HG03103 (cell line): ENCODE measurements at regions not wholly inside any gene's neighbourhood (a gene's known extent, or its start where the extent isn't known, plus 50 kb on each side); places are given as distances from the start of the nearest gene placed in this dataset.
"Not testable (repeated sequence)": the region's sequence is repeated elsewhere in the genome, so short reads cannot be mapped to it uniquely, and the experiment has no call there.

Source experiments
- ATAC-seq: cut with Tn5 transposase; IDR thresholded peaks from one replicate; pipeline ENCODE4 v1.9.1; 2021; ENCODE audit warnings: low read depth; ENCODE audit not compliant: unreplicated experiment

DNA sequence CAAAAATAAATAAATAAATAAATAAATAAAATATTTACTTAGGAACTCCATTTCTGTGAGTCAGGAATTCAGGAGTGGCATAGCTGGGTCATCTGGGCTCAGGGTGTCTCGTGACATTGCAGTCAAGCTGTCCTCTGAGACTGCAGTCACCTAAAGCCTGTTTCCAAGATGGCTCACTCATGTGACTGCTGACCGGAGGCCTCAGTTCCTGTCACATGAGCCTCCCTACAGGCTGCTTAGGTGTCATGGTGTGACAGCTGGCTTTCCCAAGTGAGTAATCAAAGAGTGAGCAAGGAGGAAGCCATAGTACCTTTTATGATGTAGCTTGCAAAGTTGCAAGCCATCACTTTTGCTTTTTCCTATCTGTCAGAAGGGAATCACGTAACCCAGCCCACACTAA is 128.6 kb upstream of the KCTD7 start:
- ATAC-seq = no peak

DNA sequence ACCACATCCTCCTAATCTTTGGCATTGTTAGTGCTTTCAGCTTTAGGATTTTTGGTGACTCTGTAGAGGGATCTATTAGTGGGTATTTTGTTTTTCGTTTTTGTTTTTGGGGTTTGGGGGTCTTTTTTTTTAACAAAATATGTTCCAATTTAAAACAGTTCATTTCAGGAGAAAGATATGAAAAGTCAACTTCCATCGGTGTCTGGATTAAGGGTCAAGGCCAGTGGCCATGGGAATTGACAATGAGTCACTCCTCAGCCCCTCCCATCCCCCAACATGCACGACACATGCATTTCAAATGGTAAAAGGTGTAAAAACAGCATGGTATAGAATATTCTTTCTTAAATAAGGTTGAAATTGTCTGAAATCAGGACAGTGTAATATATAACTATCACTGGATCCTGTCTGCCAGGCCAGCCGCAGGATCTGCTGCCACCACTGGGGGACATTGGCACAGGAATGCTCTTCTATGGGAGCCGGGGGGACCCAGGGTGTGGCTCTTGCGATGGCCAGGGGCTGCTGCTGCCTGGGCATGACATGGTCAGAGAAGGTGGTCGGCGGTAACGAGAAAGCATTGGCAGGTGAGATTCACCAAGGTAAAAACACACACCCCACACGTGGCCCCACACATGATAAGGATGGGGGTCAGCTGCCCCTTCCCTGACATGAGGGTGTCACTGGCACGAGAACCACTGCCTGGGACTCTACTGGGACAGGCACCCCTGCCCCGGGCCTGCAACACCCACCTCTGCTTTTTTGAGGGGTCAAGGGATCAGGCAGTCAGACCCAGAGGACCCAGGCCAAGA is 126.2 kb upstream of the KCTD7 start:
- ATAC-seq = no peak

DNA sequence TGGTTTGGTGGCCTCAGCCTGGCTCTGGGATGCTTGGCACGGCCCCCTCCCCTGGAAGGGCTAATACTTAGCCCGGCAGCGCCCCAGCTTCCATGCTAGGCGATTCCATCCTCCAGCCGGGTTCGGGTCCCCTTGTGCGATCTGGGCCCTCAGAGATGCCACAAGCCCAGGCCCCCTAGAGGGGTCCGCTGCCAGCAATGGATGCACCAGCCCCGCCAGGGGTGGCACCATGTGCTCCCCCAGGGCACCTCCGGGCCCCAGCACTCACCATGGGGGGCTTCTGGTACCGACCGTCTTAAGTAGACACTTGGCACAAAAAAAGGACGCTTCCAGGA is 125.7 kb upstream of the KCTD7 start:
- ATAC-seq = no peak

DNA sequence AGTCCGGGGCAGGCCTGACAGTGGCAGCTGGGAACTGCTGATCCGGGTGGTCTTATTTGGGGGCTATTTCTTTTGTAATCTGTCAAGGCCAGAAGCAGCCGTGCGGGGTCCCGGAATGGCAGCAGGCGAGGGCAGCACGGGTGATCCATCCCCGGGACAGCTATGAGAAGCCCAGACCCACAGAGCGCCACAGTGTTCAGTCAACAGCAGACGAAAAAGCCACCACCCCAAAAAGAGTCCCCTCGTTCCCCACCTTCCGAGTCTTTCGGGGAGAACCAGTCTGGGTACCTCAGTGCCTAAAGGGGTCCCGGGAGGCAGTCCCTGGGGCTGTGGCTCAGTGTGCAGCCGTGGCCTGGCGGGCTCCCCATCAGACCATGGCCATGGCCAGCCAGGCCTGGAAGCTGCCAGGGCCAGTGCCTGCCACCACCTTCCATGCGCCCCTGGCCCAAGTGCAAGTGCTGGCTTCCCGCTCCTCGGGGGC is 125.1 kb upstream of the KCTD7 start:
- no peak for ATAC-seq

DNA sequence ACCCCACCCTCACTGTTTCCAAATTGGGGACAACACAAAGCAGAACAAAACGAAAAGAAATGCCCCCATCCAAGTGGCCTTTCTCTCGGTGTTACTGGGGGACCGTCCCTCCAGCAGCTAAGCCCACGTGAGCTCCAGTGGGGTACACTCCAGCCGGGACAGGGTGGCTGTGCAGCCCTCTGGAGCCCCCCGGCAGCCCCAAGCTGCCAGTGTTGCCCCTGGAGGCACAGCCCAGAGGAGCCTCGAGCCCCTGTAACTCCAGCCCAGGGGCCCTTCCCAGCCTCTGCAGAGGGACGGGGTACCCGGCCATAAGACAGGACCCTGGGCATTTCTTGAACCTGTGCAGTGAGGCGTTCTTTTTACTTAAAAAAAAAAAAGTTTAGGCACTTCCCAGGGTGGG is 124.5 kb upstream of the KCTD7 start:
- ATAC-seq = no peak

DNA sequence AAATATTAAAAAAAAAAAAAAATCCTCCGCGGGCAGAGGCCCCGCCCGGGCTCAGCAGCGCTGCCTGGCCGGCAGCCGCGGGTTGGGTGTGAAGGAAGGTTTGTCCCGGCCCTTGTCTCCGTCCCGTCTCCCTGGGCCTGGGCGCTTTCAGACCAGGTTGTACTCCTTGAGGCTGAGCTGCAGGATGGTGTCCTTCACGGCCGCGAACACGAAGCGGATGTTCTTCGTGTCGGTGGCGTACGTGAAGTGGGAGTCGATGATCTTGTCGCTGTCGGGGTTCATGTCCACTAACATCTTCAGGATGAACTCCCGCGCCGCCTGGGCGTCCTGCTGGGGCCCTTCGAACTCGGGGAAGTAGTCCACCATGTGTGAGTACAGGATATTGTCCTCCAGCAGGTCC is 123.7 kb upstream of the KCTD7 start:
- ATAC-seq = no peak

DNA sequence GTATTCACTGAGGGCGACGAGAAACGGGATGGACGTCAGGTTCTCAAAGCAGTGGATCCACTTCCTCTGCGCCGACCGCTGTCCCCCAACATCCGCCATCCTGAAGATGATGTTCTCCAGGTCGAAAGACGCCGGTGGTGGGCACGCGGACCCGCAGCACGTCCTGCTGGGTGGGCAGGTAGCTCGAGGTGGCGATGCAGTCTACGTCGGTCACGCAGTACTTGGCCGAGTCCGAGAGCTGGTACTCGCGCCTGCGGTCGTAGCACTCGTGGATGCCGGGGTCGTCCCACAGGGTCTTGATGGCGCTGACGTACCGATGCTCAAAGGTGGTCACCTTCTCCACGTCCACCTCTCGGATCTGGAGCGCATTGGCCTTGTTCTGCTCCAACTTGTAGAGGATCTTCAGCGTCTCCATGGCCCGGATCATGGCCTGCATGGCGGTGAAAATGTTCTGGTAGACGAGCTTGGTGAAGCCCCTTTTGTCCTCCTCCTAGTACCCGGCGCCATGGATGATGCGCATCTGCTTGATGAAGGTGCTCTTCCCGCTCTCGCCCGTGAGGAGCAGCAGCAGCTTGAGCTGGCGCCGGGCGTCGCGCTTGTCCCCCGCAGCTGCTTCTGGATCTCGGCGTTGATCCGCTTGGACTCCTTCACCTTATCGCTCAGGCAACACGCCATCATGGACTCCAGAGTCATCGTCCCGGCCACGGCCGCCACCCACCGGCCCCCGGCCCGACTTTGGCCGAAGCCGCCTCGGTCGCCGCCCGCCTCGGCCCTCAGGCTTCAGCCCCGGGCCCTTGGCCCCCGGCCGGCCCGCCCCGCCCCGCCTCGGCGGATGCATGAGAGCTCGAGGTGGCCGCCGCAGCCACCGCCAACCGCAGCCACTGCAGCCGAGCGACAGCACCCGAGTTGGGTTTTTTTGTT is 122.9 kb upstream of the KCTD7 start:
- no peak for ATAC-seq

DNA sequence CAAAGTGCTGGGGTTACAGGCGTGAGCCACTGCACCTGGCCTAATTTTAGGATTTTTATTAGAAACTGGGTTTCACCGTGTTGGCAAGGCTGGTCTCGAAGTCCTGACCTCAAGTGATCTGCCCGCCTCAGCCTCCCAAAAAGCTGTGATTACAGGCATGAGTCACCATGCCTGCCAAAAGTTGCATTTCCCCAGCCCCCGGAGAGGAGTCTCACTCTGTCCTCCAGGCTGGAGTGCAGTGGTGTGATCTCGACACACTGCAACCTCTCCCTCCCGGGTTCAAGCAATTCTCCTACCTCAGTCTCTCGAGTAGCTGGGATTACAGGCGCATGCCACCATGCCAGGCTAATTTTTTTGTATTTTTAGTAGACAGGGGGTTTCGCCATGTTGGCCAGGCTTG is 122.0 kb upstream of the KCTD7 start:
- ATAC-seq = not testable (repeated sequence)

DNA sequence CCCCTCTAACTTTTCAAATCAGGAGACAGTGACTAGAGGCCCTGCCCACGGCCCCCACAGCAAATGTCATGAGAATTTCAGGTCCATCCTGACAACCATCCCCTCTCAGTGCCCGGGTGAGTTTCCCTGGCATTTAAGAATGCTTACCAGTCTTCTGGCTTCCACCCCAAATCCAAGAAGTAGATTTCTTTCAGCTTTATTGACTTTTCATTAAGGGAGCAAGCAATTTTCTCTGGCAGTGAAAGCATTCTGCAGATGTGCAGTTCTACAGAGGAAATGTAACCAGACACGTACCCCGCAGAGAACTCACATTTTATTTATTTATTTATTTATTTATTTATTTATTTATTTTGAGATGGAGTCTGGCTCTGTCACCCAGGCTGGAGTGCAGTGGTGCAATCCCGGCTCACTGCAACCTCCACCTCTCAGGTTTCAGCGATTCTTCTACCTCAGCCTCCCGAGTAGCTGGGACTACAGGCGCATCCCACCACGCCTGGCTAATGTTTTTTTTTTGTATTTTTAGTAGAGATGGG is 120.9 kb upstream of the KCTD7 start:
- ATAC-seq = no peak

DNA sequence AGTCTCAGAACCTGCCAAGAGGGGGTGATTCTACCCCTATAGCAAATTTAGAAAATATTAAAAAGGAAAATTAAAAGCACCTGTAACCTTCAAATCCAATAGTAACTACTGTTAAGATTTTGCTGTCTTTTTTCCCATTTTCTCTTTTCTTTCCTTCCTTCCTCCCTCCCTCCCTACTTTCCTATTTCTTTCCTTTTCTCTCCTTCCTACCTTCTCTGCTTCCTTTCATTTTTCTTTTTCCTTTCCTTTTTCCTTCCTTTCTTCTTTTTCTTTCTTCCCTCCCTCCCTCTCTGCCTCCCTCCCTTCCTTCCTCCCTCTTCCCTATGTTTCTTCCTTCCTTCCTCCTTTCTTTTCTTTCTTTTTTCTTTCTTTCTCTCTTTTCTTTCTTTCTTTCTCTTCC is 120.2 kb upstream of the KCTD7 start:
- ATAC-seq = no peak

DNA sequence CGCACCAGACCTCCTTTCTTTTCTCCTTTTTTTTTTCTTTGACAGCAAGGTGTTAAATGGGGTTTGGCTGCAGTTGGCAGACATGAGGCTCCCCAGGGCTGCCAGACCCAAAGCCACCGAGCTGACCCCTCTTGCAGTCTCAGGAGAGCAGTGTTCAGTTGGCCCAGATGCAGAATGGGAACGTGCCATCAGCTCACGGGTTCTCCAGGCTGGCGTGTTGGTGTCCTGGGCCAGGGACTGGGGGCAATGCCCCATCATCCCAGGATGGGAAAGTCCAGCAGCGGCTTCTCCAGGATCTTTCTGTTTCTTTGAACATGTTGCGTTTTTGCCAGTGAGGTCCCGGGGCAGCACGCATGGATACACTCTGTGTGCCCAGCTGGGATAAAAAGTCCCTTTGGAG is 114.6 kb upstream of the KCTD7 start:
- no peak for ATAC-seq

DNA sequence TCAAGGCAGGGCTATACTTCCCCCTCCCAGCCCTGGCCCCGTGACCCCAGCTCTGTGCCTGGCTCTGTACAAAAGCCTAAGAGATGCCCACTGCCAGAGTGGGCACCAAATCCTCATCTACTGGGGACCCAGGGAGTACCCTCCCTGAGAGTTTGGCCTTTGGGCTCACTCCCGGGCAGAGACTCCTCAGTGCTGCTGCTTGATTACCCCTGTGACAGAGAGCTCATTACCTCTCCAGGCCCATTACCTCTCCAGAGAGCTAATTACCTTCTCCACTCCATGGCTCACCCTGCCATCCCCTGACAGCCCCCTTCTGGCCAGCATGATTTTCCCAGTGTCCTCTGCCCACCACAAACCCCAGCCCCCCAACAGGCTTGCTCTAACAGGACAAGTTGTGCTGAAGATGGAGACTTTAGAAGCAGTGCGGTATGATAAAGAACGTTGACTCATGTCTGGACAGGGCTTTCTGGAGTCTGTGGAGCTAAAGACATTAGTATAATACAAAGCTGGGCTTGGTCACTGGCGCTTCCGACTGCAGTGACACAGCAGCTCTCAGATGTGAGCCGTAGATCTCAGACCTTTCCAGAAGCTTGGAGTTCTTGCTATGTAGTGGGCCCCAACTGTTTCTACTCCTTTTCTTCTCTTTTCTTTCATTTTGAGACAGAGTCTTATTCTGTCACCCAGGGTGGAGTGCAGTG is 111.3 kb upstream of the KCTD7 start:
- no peak for ATAC-seq

DNA sequence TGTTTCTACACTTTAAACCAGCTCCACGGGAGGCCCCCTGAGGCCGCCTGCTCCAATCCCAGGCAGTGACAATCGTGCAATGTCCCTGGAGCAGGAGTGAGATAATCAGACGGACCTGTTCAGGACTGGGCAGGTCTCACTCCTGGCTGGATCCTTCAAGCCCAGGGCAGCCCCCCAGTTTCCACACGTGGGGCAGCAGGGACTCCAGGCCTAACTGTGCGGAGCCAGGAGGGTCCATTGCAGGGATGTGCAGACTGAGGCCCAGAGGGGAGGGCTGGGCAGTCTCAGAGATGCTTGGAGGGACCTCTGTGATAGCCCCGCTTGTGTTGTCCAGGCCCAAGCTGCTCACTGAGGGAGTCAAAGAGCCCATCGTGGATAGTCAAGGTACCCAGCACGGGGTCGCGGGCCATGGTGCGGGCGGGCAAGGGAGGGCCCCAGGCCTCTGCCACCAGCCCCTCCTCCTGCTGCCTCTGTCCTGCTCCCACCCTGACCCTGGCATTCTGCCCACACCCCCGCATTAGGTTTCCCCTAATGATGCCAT is 110.5 kb upstream of the KCTD7 start:
- no peak for ATAC-seq

DNA sequence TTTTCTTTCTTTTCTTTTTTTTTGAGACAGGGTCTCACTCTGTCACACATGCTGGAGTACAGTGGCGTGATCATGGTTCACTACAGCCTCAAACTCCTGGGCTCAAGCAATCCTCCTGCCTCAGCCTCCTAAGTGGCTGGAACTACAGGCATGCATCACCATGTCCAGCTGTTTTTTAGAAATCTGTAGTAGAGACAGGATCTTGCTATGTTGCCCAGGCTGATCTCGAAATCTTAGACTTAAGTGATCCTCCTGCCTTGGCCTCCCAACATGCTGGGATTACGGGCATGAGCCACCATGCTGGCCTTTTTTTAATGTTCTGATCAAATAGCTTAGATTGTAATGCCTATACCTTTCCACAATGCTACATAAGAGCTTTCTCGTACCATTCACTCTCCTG is 107.0 kb upstream of the KCTD7 start:
- ATAC-seq = no peak

DNA sequence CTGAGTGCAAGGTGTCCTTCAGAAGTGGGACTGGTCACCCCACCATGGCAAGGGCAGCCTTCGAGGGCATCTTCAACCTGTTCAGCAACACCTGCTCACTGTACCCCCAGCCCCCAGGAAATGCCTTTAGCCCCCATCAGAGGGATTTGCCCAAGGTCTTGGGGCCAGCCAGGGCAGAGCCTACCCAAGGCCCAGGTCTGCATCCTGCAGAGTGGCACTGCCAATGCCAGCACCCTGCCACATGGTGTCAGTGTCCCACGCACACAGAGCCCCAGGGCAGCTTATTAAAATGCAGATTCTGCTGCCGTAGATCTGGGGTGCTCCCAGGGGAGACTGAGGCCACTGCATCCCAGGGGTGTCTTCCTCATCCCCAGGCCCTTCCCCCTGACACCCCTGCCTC is 106.2 kb upstream of the KCTD7 start:
- ATAC-seq = no peak

DNA sequence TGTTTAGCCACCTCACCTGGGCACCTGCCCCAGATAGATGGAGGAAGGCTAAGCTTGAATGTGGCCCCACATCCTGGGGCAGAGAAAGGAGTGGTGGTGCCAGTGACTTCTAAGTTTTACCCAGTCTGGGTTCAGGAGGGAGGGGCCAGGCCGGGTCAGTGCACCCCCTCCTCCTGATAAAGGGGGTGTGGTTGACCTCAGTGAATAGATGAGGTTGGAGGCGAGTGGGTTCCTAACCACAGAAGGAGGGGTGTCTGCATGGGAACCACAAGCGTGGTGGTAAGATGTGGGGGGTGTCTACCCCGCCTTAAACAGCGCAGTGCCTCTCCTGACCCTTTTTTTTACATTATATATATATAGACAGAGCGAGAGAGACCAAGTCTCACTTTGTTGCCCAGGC is 105.3 kb upstream of the KCTD7 start:
- no peak for ATAC-seq

DNA sequence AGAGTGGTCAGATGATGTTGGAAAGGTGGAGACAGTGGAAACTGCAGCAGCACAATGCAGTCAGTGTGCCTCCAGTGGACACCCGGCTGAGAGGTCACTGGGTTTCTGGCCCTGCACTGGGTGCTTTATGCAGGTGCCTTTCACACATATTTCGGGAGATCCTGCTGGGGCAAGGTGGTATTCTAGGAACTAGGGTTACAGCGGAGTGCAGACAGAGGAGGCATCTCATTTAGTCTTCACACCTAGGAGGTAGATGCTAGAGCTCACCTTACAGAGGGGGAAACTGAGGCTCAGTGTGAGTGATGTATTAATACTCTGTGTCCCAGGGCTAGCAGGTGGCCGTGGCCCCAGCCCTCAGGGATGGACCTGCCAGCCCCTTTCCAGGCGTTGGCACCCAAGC is 103.9 kb upstream of the KCTD7 start:
- no peak for ATAC-seq

DNA sequence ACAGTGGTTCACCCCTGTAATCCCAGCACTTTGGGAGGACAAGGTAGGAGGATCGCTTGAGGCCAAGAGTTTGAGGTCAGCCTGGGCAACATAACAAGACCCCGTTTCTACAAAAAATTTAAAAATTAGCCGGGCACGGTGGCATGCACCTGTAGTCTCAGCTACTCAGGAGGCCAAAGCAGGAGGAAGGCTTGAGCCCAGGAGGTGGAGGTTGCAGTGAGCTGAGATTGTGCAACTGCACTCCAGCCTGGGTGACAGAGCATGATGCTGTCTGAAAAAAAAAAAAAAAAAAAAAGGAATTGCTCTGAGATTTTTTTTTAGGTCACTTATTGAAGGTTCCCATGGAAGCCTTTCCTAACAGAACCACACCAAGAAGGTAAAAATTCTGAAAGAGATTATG is 101.9 kb upstream of the KCTD7 start:
- not testable (repeated sequence) for ATAC-seq

DNA sequence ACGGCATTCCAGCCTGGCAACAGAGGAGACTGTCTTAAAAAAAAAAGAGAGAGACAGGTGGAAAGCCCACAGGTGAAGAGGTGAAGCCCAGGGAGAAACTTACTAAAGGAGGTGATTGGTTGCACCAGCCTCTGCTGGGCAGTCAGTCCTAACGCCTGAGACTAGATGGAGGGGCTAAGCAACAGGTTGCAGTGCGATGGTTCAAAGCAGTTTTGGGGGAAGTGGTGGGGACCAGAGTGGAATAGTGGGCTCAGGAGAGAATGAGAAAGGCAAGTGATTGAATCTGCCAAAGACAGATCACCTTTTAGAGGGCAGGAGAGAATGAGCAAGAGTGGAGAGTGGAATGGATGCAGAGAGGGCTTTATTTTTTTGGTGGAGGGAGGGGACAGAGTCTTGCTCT is 100.0 kb upstream of the KCTD7 start:
- ATAC-seq = no peak

DNA sequence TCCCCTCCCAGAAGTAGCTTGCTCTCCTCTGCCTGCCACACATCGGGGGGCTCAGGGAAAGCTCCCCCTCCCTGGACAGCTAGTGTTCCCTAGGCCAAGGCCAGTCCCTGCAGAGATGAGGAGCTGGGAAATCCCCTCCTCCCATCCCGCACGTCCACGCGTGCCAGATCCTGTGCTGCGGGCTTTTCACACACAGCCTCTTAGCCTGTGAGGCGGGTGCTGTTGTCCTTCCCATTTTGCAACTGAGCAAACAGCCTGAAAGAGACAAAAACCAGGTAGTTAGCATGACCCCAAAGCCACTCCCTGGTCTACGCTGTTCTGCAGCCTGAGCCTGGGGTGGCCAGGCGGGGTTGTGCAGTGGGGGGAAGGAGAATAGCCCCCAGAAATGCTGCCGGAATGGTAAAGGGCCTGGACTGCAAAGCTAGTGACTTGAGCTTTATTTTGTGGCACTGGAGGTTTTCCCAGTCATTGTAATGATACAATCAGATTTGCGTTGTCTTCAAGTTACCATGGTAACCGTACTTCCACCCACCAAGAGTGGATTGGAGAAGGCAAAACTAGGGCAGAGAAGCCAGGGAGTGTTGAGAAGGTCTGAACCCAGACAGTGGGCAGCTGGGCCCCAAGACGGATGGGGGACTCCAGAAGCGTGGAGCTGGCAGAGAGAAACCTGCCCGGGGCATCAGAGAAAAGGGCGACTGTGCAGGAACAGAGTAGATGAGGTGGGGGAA is 98.6 kb upstream of the KCTD7 start:
- ATAC-seq = no peak
